K562 (cell line): ENCODE measurements at regions not wholly inside any gene's neighbourhood (a gene's known extent, or its start where the extent isn't known, plus 50 kb on each side); places are given as distances from the start of the nearest gene placed in this dataset.

Experiments
- HLTF ChIP-seq: fragments of 450-650 bp; IDR thresholded peaks from 2 replicates; pipeline ENCODE4 v1.6.1; 2016
- HMBOX1 ChIP-seq: sonication (generic); IDR thresholded peaks from 2 replicates; pipeline ENCODE4 v1.6.1; 2016
- NR0B1 ChIP-seq: fragments of 450-650 bp; IDR thresholded peaks from one replicate; pipeline ENCODE4 v1.6.1; 2018; ENCODE audit warnings: mild to moderate bottlenecking, moderate library complexity; ENCODE audit not compliant: partially characterized antibody
- PHF8 ChIP-seq: fragments of 200-600 bp; sonication (generic); IDR thresholded peaks from 2 replicates; pipeline ENCODE4 v1.6.1; 2012; ENCODE audit warnings: mixed run types, mild to moderate bottlenecking, inconsistent platforms, low read length, moderate library complexity, borderline replicate concordance
- RUNX1 ChIP-seq: sonication (generic); IDR thresholded peaks from 2 replicates; pipeline ENCODE4 v1.6.1; 2016; ENCODE audit warnings: antibody characterized with exemption, low read depth
- TBP ChIP-seq: optimal IDR thresholded peaks from 2 replicates; pipeline ENCODE3; 2011; ENCODE audit warnings: low read depth, low read length, improper control_type of control experiment
- ZBED1 ChIP-seq: IDR thresholded peaks from 2 replicates; pipeline ENCODE4 v1.6.1; 2014
- ZKSCAN1 ChIP-seq: fragments of 150-350 bp; IDR thresholded peaks from 2 replicates; pipeline ENCODE4 v1.6.1; 2016; ENCODE audit warnings: low read depth, low read length
- ZNF143 ChIP-seq: sonication (generic); formaldehyde crosslinking; IDR thresholded peaks from 2 replicates; pipeline ENCODE4 v1.9.0; 2022; ENCODE audit warnings: mild to moderate bottlenecking, missing genetic modification reagents
- ZNF146 ChIP-seq: IDR thresholded peaks from one replicate; pipeline ENCODE4 v1.6.1; 2018; ENCODE audit warnings: missing compliant biosample characterization; ENCODE audit not compliant: unreplicated experiment
- TF ChIP-seq, protein P1 (sequence below): fragments of 250-450 bp; sonication (Bioruptor Pico); IDR thresholded peaks from 2 replicates; pipeline ENCODE4 v1.5.0; 2022; ENCODE audit warnings: mild to moderate bottlenecking

- TF ChIP-seq TBP (no peak), ZBED1 (no peak), ZKSCAN1 (no peak), ZNF143 (CRISPR knock-in tag) (no peak), NR0B1 (no peak), ZNF146 (CRISPR knock-in tag) (no peak), HLTF (no peak), HMBOX1 (no peak), RUNX1 (no peak), PHF8 (no peak)
- TF ChIP-seq, protein P1, sequence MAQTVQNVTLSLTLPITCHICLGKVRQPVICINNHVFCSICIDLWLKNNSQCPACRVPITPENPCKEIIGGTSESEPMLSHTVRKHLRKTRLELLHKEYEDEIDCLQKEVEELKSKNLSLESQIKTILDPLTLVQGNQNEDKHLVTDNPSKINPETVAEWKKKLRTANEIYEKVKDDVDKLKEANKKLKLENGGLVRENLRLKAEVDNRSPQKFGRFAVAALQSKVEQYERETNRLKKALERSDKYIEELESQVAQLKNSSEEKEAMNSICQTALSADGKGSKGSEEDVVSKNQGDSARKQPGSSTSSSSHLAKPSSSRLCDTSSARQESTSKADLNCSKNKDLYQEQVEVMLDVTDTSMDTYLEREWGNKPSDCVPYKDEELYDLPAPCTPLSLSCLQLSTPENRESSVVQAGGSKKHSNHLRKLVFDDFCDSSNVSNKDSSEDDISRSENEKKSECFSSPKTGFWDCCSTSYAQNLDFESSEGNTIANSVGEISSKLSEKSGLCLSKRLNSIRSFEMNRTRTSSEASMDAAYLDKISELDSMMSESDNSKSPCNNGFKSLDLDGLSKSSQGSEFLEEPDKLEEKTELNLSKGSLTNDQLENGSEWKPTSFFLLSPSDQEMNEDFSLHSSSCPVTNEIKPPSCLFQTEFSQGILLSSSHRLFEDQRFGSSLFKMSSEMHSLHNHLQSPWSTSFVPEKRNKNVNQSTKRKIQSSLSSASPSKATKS (CRISPR knock-in tag), result no peak
- TF ChIP-seq, all 486 proteins: peak for 0
Measured at GRCh38 chr3:191065181-191065805, 133.7 kb upstream of the OSTN start (continued).
